GM12878 (cell line): ENCODE measurements at regions not wholly inside any gene's neighbourhood (a gene's known extent, or its start where the extent isn't known, plus 50 kb on each side); places are given as distances from the start of the nearest gene placed in this dataset.

Source experiments
- ATAC-seq: fragments of 200-7000 bp; cut with Tn5 transposase; 3 replicates; pipeline ENCODE4 v1.9.1; 2020; ENCODE audit warnings: mild to moderate bottlenecking, moderate library complexity
- BruUV-seq: library from RNA; stranded (reverse); fragments of 400-500 nt; replicated peaks from 2 replicates; lab custom pipeline; 2021; lab: Mats Ljungman, UMichigan
- CTCF ChIA-PET: fragments of 300-600 bp; sonication (Branson Sonifier 250); formaldehyde crosslinking; extraction: SDS; loops from one replicate; lab custom pipeline; 2021; ENCODE audit warnings: inconsistent platforms; lab: Yijun Ruan, JAX
- POLR2A ChIA-PET: fragments of 350-600 bp; formaldehyde crosslinking; extraction: SDS; loops from one replicate; lab custom pipeline; 2021; ENCODE audit warnings: inconsistent platforms; lab: Charles Lee
- RAD21 ChIA-PET: fragments of 300-600 bp; sonication (Branson Sonifier 250); formaldehyde crosslinking; loops from one replicate; lab custom pipeline; 2023; ENCODE audit warnings: antibody characterized with exemption; ENCODE audit not compliant: unreplicated experiment; lab: Charles Lee
- SMC1A ChIA-PET: fragments of 300-600 bp; sonication (Branson Sonifier 250); formaldehyde crosslinking; loops from one replicate; lab custom pipeline; 2023; ENCODE audit not compliant: unreplicated experiment, uncharacterized antibody; lab: Charles Lee
- DNase-seq: peaks from one replicate; pipeline ENCODE4 v3.0.0-alpha.2; 2011; ENCODE audit warnings: low read depth, low spot score
- FAIRE-seq: peaks from 3 replicates; lab custom pipeline; 2011; peaks lifted over from hg19 to GRCh38; lab: Jason Lieb, UNC
- H2AFZ ChIP-seq: 2 replicates; pipeline ENCODE4 v1.6.0; 2011; ENCODE audit warnings: low read depth, low read length, control low read depth; ENCODE audit not compliant: control insufficient read depth
- H3K27ac ChIP-seq: 2 replicates; pipeline ENCODE4 v1.5.1; 2011; ENCODE audit warnings: control low read depth; ENCODE audit not compliant: control insufficient read depth, insufficient read depth
- H3K27me3 ChIP-seq, 2 experiments: replicated peaks in 1 of 2; 2 replicates each; pipeline versions ENCODE4 v1.6.0 to v1.6.1; 2011; ENCODE audit warnings: low read length in 1 of 2; ENCODE audit not compliant: control insufficient read depth in 2 of 2, insufficient read depth in 2 of 2
- H3K36me3 ChIP-seq, 2 experiments: 2 replicates each; pipeline ENCODE4 v1.5.1; 2011; ENCODE audit warnings: low read length in 1 of 2; ENCODE audit not compliant: control insufficient read depth in 2 of 2, insufficient read depth in 2 of 2
- H3K4me1 ChIP-seq: 2 replicates; pipeline ENCODE4 v1.6.1; 2011; ENCODE audit warnings: mild to moderate bottlenecking, low read length, moderate library complexity, mixed read lengths; ENCODE audit not compliant: control insufficient read depth, insufficient read depth
- H3K4me2 ChIP-seq: 2 replicates; pipeline ENCODE4 v1.6.0; 2011; ENCODE audit warnings: control low read depth; ENCODE audit not compliant: control insufficient read depth, insufficient read depth
- H3K4me3 ChIP-seq: fragments of 200-600 bp; sonication (generic); 2 replicates; pipeline ENCODE4 v1.5.1; 2016
- H3K79me2 ChIP-seq: 2 replicates; pipeline ENCODE4 v1.6.0; 2011; ENCODE audit warnings: low read length; ENCODE audit not compliant: control insufficient read depth, insufficient read depth
- H3K9ac ChIP-seq: 2 replicates; pipeline ENCODE4 v1.8.0; 2011; ENCODE audit warnings: low read length, control low read depth, mixed read lengths; ENCODE audit not compliant: control insufficient read depth, insufficient read depth
- H3K9me3 ChIP-seq: replicated peaks from 3 replicates; pipeline ENCODE4 v1.5.1; 2011; ENCODE audit warnings: mild to moderate bottlenecking, low read length; ENCODE audit not compliant: control insufficient read depth, insufficient read depth
- H4K20me1 ChIP-seq: 2 replicates; pipeline ENCODE4 v1.6.0; 2011; ENCODE audit not compliant: control insufficient read depth, insufficient read depth
- CHD4 ChIP-seq: fragments of 200-600 bp; sonication (generic); IDR thresholded peaks from 2 replicates; pipeline ENCODE4 v1.6.1; 2016; ENCODE audit warnings: mild to moderate bottlenecking
- EP300 ChIP-seq, 2 experiments: fragments of 150-350 bp in 1 of 2; IDR thresholded peaks; 2 replicates each; pipeline ENCODE4 v1.6.1; 2011 to 2012; ENCODE audit warnings: low read depth in 2 of 2, low read length in 2 of 2, borderline replicate concordance in 1 of 2, improper control_type of control experiment in 1 of 2, inconsistent platforms in 1 of 2; ENCODE audit not compliant: control insufficient read depth in 1 of 2
- ETV6 ChIP-seq, 2 experiments: fragments of 450-650 bp in 1 of 2; IDR thresholded peaks in 1 of 2; conservative IDR thresholded peaks in 1 of 2; 2 replicates each; pipeline ENCODE4 v1.6.1; 2014; ENCODE audit warnings: antibody characterized with exemption in 1 of 2, borderline replicate concordance in 1 of 2, low read depth in 1 of 2, mild to moderate bottlenecking in 1 of 2, moderate library complexity in 1 of 2
- IRF4 ChIP-seq: IDR thresholded peaks from 2 replicates; pipeline ENCODE4 v1.6.1; 2011; ENCODE audit warnings: low read depth, low read length
- MEF2A ChIP-seq: IDR thresholded peaks from 2 replicates; pipeline ENCODE4 v1.6.1; 2011; ENCODE audit warnings: low read depth, mild to moderate bottlenecking, low read length, moderate library complexity; ENCODE audit not compliant: insufficient read depth
- NR2C1 ChIP-seq: fragments of 450-650 bp; IDR thresholded peaks from 2 replicates; pipeline ENCODE4 v1.6.1; 2017; ENCODE audit warnings: antibody characterized with exemption, mild to moderate bottlenecking, moderate library complexity
- PAX5 ChIP-seq: IDR thresholded peaks from 2 replicates; pipeline ENCODE4 v1.6.1; 2011; ENCODE audit warnings: low read depth, low read length, borderline replicate concordance
- POU2F2 ChIP-seq: IDR thresholded peaks from 3 replicates; pipeline ENCODE4 v1.6.1; 2011; ENCODE audit warnings: low read depth, mild to moderate bottlenecking, low read length, borderline replicate concordance
- RCOR1 ChIP-seq: conservative IDR thresholded peaks from 2 replicates; pipeline ENCODE4 v1.6.1; 2012; ENCODE audit warnings: low read depth, low read length, improper control_type of control experiment
- RFX5 ChIP-seq: IDR thresholded peaks from 2 replicates; pipeline ENCODE4 v1.6.1; 2011; ENCODE audit warnings: low read depth, low read length, improper control_type of control experiment
- SREBF1 ChIP-seq: IDR thresholded peaks from 2 replicates; pipeline ENCODE4 v1.6.1; 2012; ENCODE audit warnings: mild to moderate bottlenecking, low read length
- ZBED1 ChIP-seq: IDR thresholded peaks from 2 replicates; pipeline ENCODE4 v1.6.1; 2016; ENCODE audit warnings: borderline replicate concordance
- WGBS: methylation state at CpG from one replicate; pipeline ENCODE4 v1.1.6; 2016; ENCODE audit warnings: low lambda C conversion rate; ENCODE audit not compliant: insufficient replicate concordance, insufficient coverage; ENCODE audit errors: missing lambda C conversion rate; 5-methylcytosine and 5-hydroxymethylcytosine counted together
- in situ Hi-C: fragments of 300-500 bp; cut with MboI; formaldehyde crosslinking; loops from 9 replicates; pipeline ENCODE4 v1.14.3; 2018; ENCODE audit warnings: mixed read lengths
- intact Hi-C: fragments of 100-400 bp; cut with micrococcal nuclease; formaldehyde crosslinking; loops from one replicate; pipeline ENCODE4 v1.14.2; 2022; ENCODE audit not compliant: unreplicated experiment
- TF ChIP-seq, protein P1 (sequence below): fragments of 450-650 bp; IDR thresholded peaks from 2 replicates; pipeline ENCODE4 v1.6.1; 2017; ENCODE audit warnings: antibody characterized with exemption, mild to moderate bottlenecking, moderate library complexity
- TF ChIP-seq, protein P2 (sequence below): fragments of 450-650 bp; IDR thresholded peaks from 2 replicates; pipeline ENCODE4 v1.6.1; 2017; ENCODE audit warnings: mild to moderate bottlenecking, moderate library complexity
- TF ChIP-seq, protein P3 (sequence below): fragments of 450-650 bp; IDR thresholded peaks from 2 replicates; pipeline ENCODE4 v1.6.1; 2017; ENCODE audit warnings: borderline replicate concordance

DNA sequence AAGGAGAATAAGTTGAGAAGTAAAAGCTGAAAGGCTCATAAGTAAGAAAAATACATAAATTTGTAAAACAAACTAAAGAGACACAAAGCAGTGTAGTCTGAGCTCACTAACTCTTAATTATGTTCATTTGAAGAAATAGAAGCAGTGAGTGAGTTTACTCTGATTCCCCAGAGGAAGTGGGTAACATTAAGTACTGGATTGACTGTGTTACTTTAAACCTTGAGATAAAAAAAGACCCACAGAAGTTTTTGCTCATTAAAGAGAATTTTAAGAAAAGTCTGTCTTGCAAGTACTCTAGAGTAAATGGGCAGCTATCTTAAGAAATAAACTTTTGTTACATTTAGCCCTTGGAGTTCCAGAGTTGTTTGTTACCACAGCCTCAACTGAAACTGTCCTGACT, 2466.9 kb downstream of the PCDH7 start (continued):
- no peak for TF ChIP-seq RCOR1

DNA sequence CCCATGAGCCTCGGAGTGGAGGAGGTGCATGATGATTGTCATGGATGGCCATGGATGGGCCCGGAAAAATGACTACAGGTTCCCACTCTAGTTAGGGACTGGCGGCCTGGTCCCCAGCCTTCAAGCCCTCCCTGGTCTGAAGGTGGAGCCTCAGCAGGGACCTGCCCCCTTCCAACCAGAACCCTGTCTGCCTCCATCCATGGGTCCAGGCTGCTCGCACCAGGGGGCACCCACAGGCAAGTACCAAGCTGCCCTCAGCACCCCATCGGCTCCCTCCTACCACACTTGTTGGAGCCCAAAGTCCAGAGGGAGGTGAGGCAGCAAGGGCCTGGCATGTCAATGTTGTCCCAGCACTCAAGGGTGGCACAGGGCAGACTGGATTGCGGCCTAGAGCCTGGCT, 2468.6 kb downstream of the PCDH7 start:
- RAD21 ChIA-PET: no interaction called here
- no peak overlapping the region for H3K4me2 ChIP-seq
- FAIRE-seq: no peak
- intact Hi-C loops: no loop called here
- no peaks in the 10 kb centered on the region; the same call in 2 of the 3 replicates for H3K9me3 ChIP-seq
- POLR2A ChIA-PET: no interaction called here
- no peaks in the 10 kb centered on the region for H4K20me1 ChIP-seq
- no peak for DNase-seq
- no peak overlapping the region for H2AFZ ChIP-seq
- no peak overlapping the region for H3K4me3 ChIP-seq
- H3K4me1 ChIP-seq: no peaks in the 10 kb centered on the region
- H3K27ac ChIP-seq: no peak overlapping the region
- H3K36me3 ChIP-seq: no peaks in the 10 kb centered on the region
- CTCF ChIA-PET: no interaction called here
- H3K9ac ChIP-seq: no peak overlapping the region
- in situ Hi-C loops: no loop called here
- ATAC-seq: no peak
- BruUV-seq: no TSS peak
- 20% methylated on average over 6 of the region's 6 CpGs for WGBS
- no peaks in the 10 kb centered on the region for H3K79me2 ChIP-seq
- H3K27me3 ChIP-seq: no peaks in the 10 kb centered on the region
- SMC1A ChIA-PET: no interaction called here
- no peak for TF ChIP-seq PAX5
- TF ChIP-seq MEF2A: no peak
- no peak for TF ChIP-seq IRF4
- TF ChIP-seq NR2C1: no peak
- no peak for TF ChIP-seq ETV6 (conservative IDR thresholded peaks at IDR 0.05 in 1 of 2, IDR thresholded peaks at IDR 0.05 in 1 of 2; ENCODE audit: borderline replicate concordance in 1 of 2, low read depth in 1 of 2)
- no peak for TF ChIP-seq CHD4
- TF ChIP-seq, protein P1, sequence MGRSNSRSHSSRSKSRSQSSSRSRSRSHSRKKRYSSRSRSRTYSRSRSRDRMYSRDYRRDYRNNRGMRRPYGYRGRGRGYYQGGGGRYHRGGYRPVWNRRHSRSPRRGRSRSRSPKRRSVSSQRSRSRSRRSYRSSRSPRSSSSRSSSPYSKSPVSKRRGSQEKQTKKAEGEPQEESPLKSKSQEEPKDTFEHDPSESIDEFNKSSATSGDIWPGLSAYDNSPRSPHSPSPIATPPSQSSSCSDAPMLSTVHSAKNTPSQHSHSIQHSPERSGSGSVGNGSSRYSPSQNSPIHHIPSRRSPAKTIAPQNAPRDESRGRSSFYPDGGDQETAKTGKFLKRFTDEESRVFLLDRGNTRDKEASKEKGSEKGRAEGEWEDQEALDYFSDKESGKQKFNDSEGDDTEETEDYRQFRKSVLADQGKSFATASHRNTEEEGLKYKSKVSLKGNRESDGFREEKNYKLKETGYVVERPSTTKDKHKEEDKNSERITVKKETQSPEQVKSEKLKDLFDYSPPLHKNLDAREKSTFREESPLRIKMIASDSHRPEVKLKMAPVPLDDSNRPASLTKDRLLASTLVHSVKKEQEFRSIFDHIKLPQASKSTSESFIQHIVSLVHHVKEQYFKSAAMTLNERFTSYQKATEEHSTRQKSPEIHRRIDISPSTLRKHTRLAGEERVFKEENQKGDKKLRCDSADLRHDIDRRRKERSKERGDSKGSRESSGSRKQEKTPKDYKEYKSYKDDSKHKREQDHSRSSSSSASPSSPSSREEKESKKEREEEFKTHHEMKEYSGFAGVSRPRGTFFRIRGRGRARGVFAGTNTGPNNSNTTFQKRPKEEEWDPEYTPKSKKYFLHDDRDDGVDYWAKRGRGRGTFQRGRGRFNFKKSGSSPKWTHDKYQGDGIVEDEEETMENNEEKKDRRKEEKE: no peak
- no peak for TF ChIP-seq POU2F2
- no peak for TF ChIP-seq RFX5
- TF ChIP-seq, protein P2, sequence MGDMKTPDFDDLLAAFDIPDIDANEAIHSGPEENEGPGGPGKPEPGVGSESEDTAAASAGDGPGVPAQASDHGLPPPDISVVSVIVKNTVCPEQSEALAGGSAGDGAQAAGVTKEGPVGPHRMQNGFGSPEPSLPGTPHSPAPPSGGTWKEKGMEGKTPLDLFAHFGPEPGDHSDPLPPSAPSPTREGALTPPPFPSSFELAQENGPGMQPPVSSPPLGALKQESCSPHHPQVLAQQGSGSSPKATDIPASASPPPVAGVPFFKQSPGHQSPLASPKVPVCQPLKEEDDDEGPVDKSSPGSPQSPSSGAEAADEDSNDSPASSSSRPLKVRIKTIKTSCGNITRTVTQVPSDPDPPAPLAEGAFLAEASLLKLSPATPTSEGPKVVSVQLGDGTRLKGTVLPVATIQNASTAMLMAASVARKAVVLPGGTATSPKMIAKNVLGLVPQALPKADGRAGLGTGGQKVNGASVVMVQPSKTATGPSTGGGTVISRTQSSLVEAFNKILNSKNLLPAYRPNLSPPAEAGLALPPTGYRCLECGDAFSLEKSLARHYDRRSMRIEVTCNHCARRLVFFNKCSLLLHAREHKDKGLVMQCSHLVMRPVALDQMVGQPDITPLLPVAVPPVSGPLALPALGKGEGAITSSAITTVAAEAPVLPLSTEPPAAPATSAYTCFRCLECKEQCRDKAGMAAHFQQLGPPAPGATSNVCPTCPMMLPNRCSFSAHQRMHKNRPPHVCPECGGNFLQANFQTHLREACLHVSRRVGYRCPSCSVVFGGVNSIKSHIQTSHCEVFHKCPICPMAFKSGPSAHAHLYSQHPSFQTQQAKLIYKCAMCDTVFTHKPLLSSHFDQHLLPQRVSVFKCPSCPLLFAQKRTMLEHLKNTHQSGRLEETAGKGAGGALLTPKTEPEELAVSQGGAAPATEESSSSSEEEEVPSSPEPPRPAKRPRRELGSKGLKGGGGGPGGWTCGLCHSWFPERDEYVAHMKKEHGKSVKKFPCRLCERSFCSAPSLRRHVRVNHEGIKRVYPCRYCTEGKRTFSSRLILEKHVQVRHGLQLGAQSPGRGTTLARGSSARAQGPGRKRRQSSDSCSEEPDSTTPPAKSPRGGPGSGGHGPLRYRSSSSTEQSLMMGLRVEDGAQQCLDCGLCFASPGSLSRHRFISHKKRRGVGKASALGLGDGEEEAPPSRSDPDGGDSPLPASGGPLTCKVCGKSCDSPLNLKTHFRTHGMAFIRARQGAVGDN: no peak
- no peak for TF ChIP-seq SREBF1
- TF ChIP-seq, protein P3, sequence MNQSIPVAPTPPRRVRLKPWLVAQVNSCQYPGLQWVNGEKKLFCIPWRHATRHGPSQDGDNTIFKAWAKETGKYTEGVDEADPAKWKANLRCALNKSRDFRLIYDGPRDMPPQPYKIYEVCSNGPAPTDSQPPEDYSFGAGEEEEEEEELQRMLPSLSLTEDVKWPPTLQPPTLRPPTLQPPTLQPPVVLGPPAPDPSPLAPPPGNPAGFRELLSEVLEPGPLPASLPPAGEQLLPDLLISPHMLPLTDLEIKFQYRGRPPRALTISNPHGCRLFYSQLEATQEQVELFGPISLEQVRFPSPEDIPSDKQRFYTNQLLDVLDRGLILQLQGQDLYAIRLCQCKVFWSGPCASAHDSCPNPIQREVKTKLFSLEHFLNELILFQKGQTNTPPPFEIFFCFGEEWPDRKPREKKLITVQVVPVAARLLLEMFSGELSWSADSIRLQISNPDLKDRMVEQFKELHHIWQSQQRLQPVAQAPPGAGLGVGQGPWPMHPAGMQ: no peak
- TF ChIP-seq EP300 (IDR thresholded peaks at IDR 0.05; ENCODE audit: borderline replicate concordance in 1 of 2, control insufficient read depth in 1 of 2, low read depth in 2 of 2, low read length in 2 of 2): no peak
- no peak for TF ChIP-seq ZBED1
